ENCODE measurements at regions not wholly inside any gene's neighbourhood (a gene's known extent, or its start where the extent isn't known, plus 50 kb on each side); places are given as distances from the start of the nearest gene placed in this dataset.

DNA sequence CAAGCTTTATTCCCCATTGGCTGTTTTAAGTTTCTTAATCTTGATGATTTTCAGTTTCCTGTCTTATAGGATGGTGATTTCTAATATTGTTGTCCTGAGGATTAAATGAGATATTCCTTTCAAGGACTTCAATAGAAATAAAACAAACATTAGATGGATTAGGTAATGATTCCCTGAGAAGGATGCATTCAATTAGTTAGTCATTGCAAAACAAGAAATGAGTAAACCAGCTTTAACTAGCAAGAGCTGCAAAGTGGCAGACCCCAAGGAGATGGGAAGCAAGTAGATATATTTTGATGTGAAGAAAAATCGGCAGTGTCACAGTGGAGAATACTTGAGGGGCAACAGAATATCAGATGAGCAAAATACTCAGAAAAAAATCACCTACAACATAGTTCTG, 849.1 kb downstream of the TUSC7 start:
- H3K4me1 ChIP-seq, result no peaks in the 10 kb centered on the region
- no peaks in the 10 kb centered on the region for H3K27me3 ChIP-seq (ENCODE audit: control insufficient read depth, insufficient read depth, low read length)
- no peaks in the 10 kb centered on the region for H3K9me3 ChIP-seq (ENCODE audit: control insufficient read depth, low read length)
- no peak overlapping the region for H3K9ac ChIP-seq
- H3K79me2 ChIP-seq, result no peaks in the 10 kb centered on the region
- TF ChIP-seq, protein P1, sequence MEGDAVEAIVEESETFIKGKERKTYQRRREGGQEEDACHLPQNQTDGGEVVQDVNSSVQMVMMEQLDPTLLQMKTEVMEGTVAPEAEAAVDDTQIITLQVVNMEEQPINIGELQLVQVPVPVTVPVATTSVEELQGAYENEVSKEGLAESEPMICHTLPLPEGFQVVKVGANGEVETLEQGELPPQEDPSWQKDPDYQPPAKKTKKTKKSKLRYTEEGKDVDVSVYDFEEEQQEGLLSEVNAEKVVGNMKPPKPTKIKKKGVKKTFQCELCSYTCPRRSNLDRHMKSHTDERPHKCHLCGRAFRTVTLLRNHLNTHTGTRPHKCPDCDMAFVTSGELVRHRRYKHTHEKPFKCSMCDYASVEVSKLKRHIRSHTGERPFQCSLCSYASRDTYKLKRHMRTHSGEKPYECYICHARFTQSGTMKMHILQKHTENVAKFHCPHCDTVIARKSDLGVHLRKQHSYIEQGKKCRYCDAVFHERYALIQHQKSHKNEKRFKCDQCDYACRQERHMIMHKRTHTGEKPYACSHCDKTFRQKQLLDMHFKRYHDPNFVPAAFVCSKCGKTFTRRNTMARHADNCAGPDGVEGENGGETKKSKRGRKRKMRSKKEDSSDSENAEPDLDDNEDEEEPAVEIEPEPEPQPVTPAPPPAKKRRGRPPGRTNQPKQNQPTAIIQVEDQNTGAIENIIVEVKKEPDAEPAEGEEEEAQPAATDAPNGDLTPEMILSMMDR (IDR thresholded peaks at IDR 0.05), result no peak
- no peak overlapping the region for H3K27ac ChIP-seq
- H3K4me3 ChIP-seq (ENCODE audit: low read depth, low read length), result no peak overlapping the region
- H3K4me2 ChIP-seq (ENCODE audit: low read length), result no peak overlapping the region
- no peak overlapping the region for H2AFZ ChIP-seq
- no peaks in the 10 kb centered on the region for H3K36me3 ChIP-seq (ENCODE audit: control insufficient read depth, insufficient read depth, low read length)

DNA sequence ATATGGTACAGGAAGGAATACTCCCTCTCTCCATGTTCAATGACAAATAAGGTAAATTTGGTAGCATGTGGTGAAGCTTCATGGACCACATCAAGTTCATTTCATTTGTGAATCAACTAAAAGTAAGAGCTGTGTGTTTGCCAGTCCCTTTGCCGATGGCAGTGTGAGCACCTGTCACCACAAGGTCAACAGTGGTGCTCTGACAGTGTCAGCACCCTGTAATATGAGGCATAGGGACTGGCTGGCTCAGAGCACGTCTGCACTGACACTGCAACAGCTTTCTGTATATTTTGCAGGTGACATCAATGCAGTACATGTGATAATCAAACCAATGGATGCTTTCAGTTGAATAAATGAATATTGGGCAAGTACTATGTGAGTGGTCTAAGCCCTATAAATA, 852.4 kb downstream of the TUSC7 start:
- no peaks in the 10 kb centered on the region for H3K27me3 ChIP-seq (ENCODE audit: control insufficient read depth, insufficient read depth, low read length)
- no peak overlapping the region for H2AFZ ChIP-seq
- H3K4me2 ChIP-seq (ENCODE audit: low read length), result no peak overlapping the region
- no peak overlapping the region for H3K4me3 ChIP-seq (ENCODE audit: low read depth, low read length)
- H3K27ac ChIP-seq, result no peak overlapping the region
- H3K9me3 ChIP-seq (ENCODE audit: control insufficient read depth, low read length), result no peaks in the 10 kb centered on the region
- TF ChIP-seq, protein P1 (IDR thresholded peaks at IDR 0.05), result no peak
- no peaks in the 10 kb centered on the region for H3K4me1 ChIP-seq
- H3K36me3 ChIP-seq (ENCODE audit: control insufficient read depth, insufficient read depth, low read length), result no peaks in the 10 kb centered on the region
- H3K79me2 ChIP-seq, result no peaks in the 10 kb centered on the region
- no peak overlapping the region for H3K9ac ChIP-seq

DNA sequence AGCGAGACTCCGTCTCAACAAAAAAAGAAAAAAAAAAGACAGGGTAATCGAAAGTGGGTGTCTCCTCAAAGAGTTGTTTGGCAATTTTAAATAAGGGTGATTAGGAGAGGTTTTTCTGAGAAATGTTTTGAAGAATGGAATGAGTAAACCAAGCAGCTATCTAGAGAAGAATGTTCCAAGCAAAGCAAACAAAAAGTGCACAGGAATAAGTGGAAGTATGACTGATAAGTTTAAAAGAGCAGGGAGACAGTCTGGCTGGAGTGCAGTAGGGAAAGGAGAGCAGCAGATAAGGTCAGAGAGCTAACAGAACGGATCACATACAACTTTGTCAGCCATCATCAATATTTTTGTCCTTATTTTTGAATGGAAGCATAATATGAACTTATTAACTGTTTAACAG, 853.5 kb downstream of the TUSC7 start:
- TF ChIP-seq, protein P1 (IDR thresholded peaks at IDR 0.05), result no peak
- H3K4me2 ChIP-seq (ENCODE audit: low read length), result no peak overlapping the region
- no peaks in the 10 kb centered on the region for H3K79me2 ChIP-seq
- no peaks in the 10 kb centered on the region for H3K9me3 ChIP-seq (ENCODE audit: control insufficient read depth, low read length)
- H3K4me1 ChIP-seq, result no peaks in the 10 kb centered on the region
- no peaks in the 10 kb centered on the region for H3K27me3 ChIP-seq (ENCODE audit: control insufficient read depth, insufficient read depth, low read length)
- H3K4me3 ChIP-seq (ENCODE audit: low read depth, low read length), result no peak overlapping the region
- no peak overlapping the region for H2AFZ ChIP-seq
- no peak overlapping the region for H3K27ac ChIP-seq
- no peaks in the 10 kb centered on the region for H3K36me3 ChIP-seq (ENCODE audit: control insufficient read depth, insufficient read depth, low read length)
- no peak overlapping the region for H3K9ac ChIP-seq

DNA sequence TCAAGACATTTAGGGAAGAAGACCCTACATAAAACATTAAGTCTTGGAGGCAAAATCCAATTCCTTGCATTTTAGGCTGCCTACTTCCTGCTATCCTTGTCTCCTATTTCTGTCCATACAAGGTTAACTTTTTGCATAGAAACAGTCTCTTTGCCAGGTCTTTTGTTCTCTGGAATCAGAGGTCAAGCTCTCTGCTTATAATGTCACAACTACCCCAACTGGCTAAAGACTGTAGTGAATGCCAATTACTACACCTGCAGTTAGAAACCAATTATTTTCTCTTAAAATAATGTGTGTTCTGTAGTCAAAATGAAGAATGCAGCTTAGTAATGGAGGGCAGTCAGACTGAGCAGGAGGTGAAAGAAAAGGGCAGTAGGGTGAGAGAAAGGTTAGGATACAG, 856.2 kb downstream of the TUSC7 start:
- TF ChIP-seq, protein P1 (IDR thresholded peaks at IDR 0.05), result no peak
- Histone ChIP-seq H3K79me2 (no peaks in the 10 kb centered on the region), H3K4me1 (no peaks in the 10 kb centered on the region), H3K36me3 (ENCODE audit: control insufficient read depth, insufficient read depth, low read length) (no peaks in the 10 kb centered on the region), H3K9ac (no peak overlapping the region), H3K4me3 (ENCODE audit: low read depth, low read length) (no peak overlapping the region), H3K27ac (no peak overlapping the region), H3K27me3 (ENCODE audit: control insufficient read depth, insufficient read depth, low read length) (no peaks in the 10 kb centered on the region), H3K4me2 (ENCODE audit: low read length) (no peak overlapping the region), H2AFZ (no peak overlapping the region), H3K9me3 (ENCODE audit: control insufficient read depth, low read length) (no peaks in the 10 kb centered on the region)

DNA sequence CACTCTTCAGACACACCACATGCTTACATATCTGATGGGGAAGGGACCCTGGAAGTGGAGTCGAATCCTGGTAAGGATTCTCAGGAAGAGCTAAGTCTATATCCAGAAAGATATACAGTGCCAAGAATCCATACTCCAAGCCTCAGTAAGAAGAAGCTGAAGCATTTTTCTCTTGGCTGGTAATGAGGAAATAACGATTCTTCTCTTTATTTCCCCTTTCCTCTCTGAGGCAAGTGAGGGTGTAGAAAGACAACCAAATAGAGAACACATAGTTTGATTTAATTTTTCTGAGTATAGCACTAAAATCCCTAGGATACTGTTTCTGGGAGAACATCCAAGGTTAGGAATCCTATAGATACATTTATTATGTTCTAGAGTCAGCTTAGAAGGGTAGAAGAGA, 857.3 kb downstream of the TUSC7 start:
- Histone ChIP-seq H3K4me1 (no peaks in the 10 kb centered on the region), H3K36me3 (ENCODE audit: control insufficient read depth, insufficient read depth, low read length) (no peaks in the 10 kb centered on the region), H3K4me3 (ENCODE audit: low read depth, low read length) (no peak overlapping the region), H3K27ac (no peak overlapping the region), H3K9ac (no peak overlapping the region), H3K9me3 (ENCODE audit: control insufficient read depth, low read length) (no peaks in the 10 kb centered on the region), H3K27me3 (ENCODE audit: control insufficient read depth, insufficient read depth, low read length) (no peaks in the 10 kb centered on the region), H2AFZ (no peak overlapping the region), H3K79me2 (no peaks in the 10 kb centered on the region), H3K4me2 (ENCODE audit: low read length) (no peak overlapping the region)
- TF ChIP-seq, protein P1 (IDR thresholded peaks at IDR 0.05), result no peak

Measured in parathyroid adenoma (tissue), 2 donors.